Endodermal cell (in vitro differentiated cells): ENCODE measurements at regions not wholly inside any gene's neighbourhood (a gene's known extent, or its start where the extent isn't known, plus 50 kb on each side); places are given as distances from the start of the nearest gene placed in this dataset.

ENCODE experiments used
- DNase-seq: peaks from one replicate; pipeline ENCODE4 v3.0.0-alpha.2; 2017
- H3K27ac ChIP-seq: 2 replicates; pipeline ENCODE4 v1.5.1; 2013; ENCODE audit warnings: mild to moderate bottlenecking, low read depth, low read length, moderate library complexity
- H3K27me3 ChIP-seq: 2 replicates; pipeline ENCODE4 v1.6.1; 2013; ENCODE audit warnings: mild to moderate bottlenecking, low read length, moderate library complexity; ENCODE audit not compliant: insufficient read depth, control insufficient read depth, poor library complexity, severe bottlenecking
- H3K36me3 ChIP-seq: 2 replicates; pipeline ENCODE4 v1.7.0; 2013; ENCODE audit warnings: mild to moderate bottlenecking, low read length, moderate library complexity; ENCODE audit not compliant: control insufficient read depth, insufficient read depth
- H3K4me1 ChIP-seq: one replicate; pipeline ENCODE4 v1.7.0; 2013; ENCODE audit warnings: low read length; ENCODE audit not compliant: control insufficient read depth, insufficient read depth
- H3K4me3 ChIP-seq: 2 replicates; pipeline ENCODE4 v1.5.1; 2013; ENCODE audit warnings: mild to moderate bottlenecking, low read length, moderate library complexity
- H3K9ac ChIP-seq: 2 replicates; pipeline ENCODE4 v1.6.1; 2013; ENCODE audit warnings: mild to moderate bottlenecking, low read length, moderate library complexity; ENCODE audit not compliant: poor library complexity, severe bottlenecking; ENCODE audit errors: extremely low read depth
- H3K9me3 ChIP-seq: 2 replicates; pipeline ENCODE4 v1.6.1; 2013; ENCODE audit warnings: mild to moderate bottlenecking, low read length, moderate library complexity; ENCODE audit not compliant: control insufficient read depth
- H3K27ac Mint-ChIP-seq: 2 replicates; pipeline ENCODE4 v1.8.0; 2020; ENCODE audit warnings: mixed read lengths
- H3K27me3 Mint-ChIP-seq: 2 replicates; pipeline ENCODE4 v1.8.0; 2021; ENCODE audit warnings: mild to moderate bottlenecking, mixed read lengths; ENCODE audit not compliant: insufficient read depth
- H3K36me3 Mint-ChIP-seq: 2 replicates; pipeline ENCODE4 v1.8.0; 2020; ENCODE audit warnings: low read depth, mixed read lengths
- H3K4me1 Mint-ChIP-seq: 2 replicates; pipeline ENCODE4 v1.8.0; 2020; ENCODE audit warnings: mixed read lengths
- H3K4me3 Mint-ChIP-seq: 2 replicates; pipeline ENCODE4 v1.8.0; 2020; ENCODE audit warnings: mild to moderate bottlenecking, moderate library complexity, mixed read lengths
- H3K9me3 Mint-ChIP-seq: 2 replicates; pipeline ENCODE4 v1.8.0; 2020; ENCODE audit warnings: mild to moderate bottlenecking, mixed read lengths
- CTCF ChIP-seq: fragments of 200-600 bp; sonication (generic); conservative IDR thresholded peaks from 2 replicates; pipeline ENCODE4 v1.5.0; 2021; ENCODE audit warnings: antibody characterized with exemption, mild to moderate bottlenecking
- WGBS, 2 experiments: methylation state at CpG; one replicate each; pipeline versions ENCODE4 v1.1.5 to v1.1.7; 2013; ENCODE audit warnings: missing lambda C conversion rate in 2 of 2, mixed read lengths in 1 of 2; ENCODE audit not compliant: insufficient coverage in 1 of 2, insufficient read length in 1 of 2; 5-methylcytosine and 5-hydroxymethylcytosine counted together

- H3K27me3 Mint-ChIP-seq = peaks cover 4% of the 10 kb centered on the region
- no peak overlapping the region for H3K4me3 Mint-ChIP-seq
- Histone ChIP-seq H3K27ac (no peak overlapping the region), H3K27me3 (peaks cover 4% of the 10 kb centered on the region), H3K36me3 (no peaks in the 10 kb centered on the region), H3K9me3 (peaks cover 4% of the 10 kb centered on the region), H3K4me1 (peaks cover 2% of the 10 kb centered on the region), H3K4me3 (no peak overlapping the region), H3K9ac (no peak overlapping the region)
- peaks cover 25% of the 10 kb centered on the region for H3K4me1 Mint-ChIP-seq
- no peaks in the 10 kb centered on the region for H3K36me3 Mint-ChIP-seq
- TF ChIP-seq CTCF = no peak
- H3K9me3 Mint-ChIP-seq = peaks cover 4% of the 10 kb centered on the region
- no CpG with 5 or more reads among the region's 1 CpG for WGBS, 2 experiments
- DNase-seq = peak; percentile 47
- H3K27ac Mint-ChIP-seq = no peak overlapping the region
Measured at GRCh38 chr11:111123463-111124398, 121.8 kb upstream of the POU2AF2 start.

- DNase-seq = no peak
- no peaks in the 10 kb centered on the region for H3K36me3 Mint-ChIP-seq
- H3K4me1 Mint-ChIP-seq = peaks cover 31% of the 10 kb centered on the region
- Histone ChIP-seq H3K9me3 (peaks cover 4% of the 10 kb centered on the region), H3K27me3 (peaks cover 4% of the 10 kb centered on the region), H3K36me3 (no peaks in the 10 kb centered on the region), H3K27ac (no peak overlapping the region), H3K4me1 (peaks cover 5% of the 10 kb centered on the region), H3K9ac (no peak overlapping the region), H3K4me3 (no peak overlapping the region)
- H3K27me3 Mint-ChIP-seq = no peaks in the 10 kb centered on the region
- peaks cover 4% of the 10 kb centered on the region for H3K9me3 Mint-ChIP-seq
- no peak for TF ChIP-seq CTCF
- H3K4me3 Mint-ChIP-seq = no peak overlapping the region
- H3K27ac Mint-ChIP-seq = no peak overlapping the region
- WGBS, 2 experiments = 78 to 89% methylated on average over 3 to 6 of the region's 6 CpGs
Measured at GRCh38 chr11:111120696-111121302, 124.7 kb upstream of the POU2AF2 start.

- Histone ChIP-seq H3K36me3 (no peaks in the 10 kb centered on the region), H3K4me3 (no peak overlapping the region), H3K9me3 (peaks cover 4% of the 10 kb centered on the region), H3K27ac (no peak overlapping the region), H3K27me3 (peaks cover 4% of the 10 kb centered on the region), H3K9ac (no peak overlapping the region), H3K4me1 (peaks cover 5% of the 10 kb centered on the region)
- Mint-ChIP-seq H3K9me3 (peaks cover 4% of the 10 kb centered on the region), H3K27ac (no peak overlapping the region), H3K4me1 (peaks cover 28% of the 10 kb centered on the region), H3K4me3 (no peak overlapping the region), H3K36me3 (no peaks in the 10 kb centered on the region), H3K27me3 (no peaks in the 10 kb centered on the region)
- DNase-seq = no peak
- 84 to 89% methylated on average over 8 to 10 of the region's 10 CpGs for WGBS, 2 experiments
- no peak for TF ChIP-seq CTCF
Measured at GRCh38 chr11:111120161-111120560, 125.4 kb upstream of the POU2AF2 start.
